ENCODE measurements at regions not wholly inside any gene's neighbourhood (a gene's known extent, or its start where the extent isn't known, plus 50 kb on each side); places are given as distances from the start of the nearest gene placed in this dataset.
A peak's percentile ranks its signal among the peaks of the same experiment; 100 is the strongest.

GRCh38 chr14:89543425-89543790, 126.4 kb upstream of the FOXN3 start:
- intact Hi-C loops (cut with DNase I), result no loop called here
- peak in 1 of 4 donors; percentile 29 for DNase-seq
- no peak for ATAC-seq
- no peaks in the 10 kb centered on the region for H3K36me3 ChIP-seq
- no peaks in the 10 kb centered on the region for H3K27me3 ChIP-seq
- no peaks in the 10 kb centered on the region for H3K4me1 ChIP-seq
- TF ChIP-seq, protein P1, sequence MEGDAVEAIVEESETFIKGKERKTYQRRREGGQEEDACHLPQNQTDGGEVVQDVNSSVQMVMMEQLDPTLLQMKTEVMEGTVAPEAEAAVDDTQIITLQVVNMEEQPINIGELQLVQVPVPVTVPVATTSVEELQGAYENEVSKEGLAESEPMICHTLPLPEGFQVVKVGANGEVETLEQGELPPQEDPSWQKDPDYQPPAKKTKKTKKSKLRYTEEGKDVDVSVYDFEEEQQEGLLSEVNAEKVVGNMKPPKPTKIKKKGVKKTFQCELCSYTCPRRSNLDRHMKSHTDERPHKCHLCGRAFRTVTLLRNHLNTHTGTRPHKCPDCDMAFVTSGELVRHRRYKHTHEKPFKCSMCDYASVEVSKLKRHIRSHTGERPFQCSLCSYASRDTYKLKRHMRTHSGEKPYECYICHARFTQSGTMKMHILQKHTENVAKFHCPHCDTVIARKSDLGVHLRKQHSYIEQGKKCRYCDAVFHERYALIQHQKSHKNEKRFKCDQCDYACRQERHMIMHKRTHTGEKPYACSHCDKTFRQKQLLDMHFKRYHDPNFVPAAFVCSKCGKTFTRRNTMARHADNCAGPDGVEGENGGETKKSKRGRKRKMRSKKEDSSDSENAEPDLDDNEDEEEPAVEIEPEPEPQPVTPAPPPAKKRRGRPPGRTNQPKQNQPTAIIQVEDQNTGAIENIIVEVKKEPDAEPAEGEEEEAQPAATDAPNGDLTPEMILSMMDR (IDR thresholded peaks at IDR 0.05), result no peak
- H3K27ac ChIP-seq, result no peak overlapping the region
- no peaks in the 10 kb centered on the region for H3K9me3 ChIP-seq
- no peak overlapping the region for H3K4me3 ChIP-seq

DNA sequence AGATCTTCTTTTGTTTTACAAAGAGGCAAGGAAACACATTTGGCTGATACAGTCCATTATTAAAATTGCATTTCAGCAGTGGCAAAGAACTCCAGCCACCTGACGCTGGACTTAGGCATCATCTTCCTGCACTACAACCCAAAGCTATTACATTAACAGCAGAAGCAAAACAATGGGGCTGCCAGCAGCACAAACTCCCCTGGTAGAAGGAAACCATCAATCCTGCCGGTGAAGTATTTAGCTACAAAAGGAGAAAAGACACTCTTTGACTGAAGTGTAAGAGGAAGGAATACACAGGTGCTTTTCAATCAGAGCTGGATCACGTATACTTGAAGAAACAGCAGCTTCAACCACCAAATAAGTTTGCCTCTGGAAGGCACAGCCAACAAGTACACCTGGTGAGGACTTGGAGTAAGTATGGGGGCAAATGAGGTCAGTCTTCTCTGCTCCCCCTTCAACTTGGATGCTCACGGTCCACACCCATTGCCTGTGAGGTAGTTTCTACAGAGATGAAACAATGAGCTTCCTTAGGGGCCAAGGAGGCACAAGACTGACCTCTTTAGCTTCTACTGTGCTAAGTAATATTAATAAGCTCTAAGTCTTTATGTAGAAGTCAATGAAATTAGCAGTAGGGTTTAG, 125.9 kb upstream of the FOXN3 start:
- ATAC-seq, result no peak
- intact Hi-C loops (cut with DNase I), result no loop called here

GRCh38 chr14:89540830-89541470, 123.9 kb upstream of the FOXN3 start:
- Histone ChIP-seq H3K4me1 (no peaks in the 10 kb centered on the region), H3K9me3 (no peaks in the 10 kb centered on the region), H3K27me3 (no peaks in the 10 kb centered on the region), H3K27ac (no peak overlapping the region), H3K36me3 (no peaks in the 10 kb centered on the region), H3K4me3 (no peak overlapping the region)
- DNase-seq, result no peak
- ATAC-seq, result no peak
- intact Hi-C loops (cut with DNase I), result no loop called here
- TF ChIP-seq, protein P1 (IDR thresholded peaks at IDR 0.05), result no peak

More for the DNA sequence above, 125.9 kb upstream of the FOXN3 start:
- Histone ChIP-seq H3K36me3 (no peaks in the 10 kb centered on the region), H3K9me3 (no peaks in the 10 kb centered on the region), H3K27me3 (no peaks in the 10 kb centered on the region), H3K27ac (no peak overlapping the region), H3K4me1 (no peaks in the 10 kb centered on the region), H3K4me3 (no peak overlapping the region)
- TF ChIP-seq, protein P1 (IDR thresholded peaks at IDR 0.05), result no peak
- no peak for DNase-seq

DNA sequence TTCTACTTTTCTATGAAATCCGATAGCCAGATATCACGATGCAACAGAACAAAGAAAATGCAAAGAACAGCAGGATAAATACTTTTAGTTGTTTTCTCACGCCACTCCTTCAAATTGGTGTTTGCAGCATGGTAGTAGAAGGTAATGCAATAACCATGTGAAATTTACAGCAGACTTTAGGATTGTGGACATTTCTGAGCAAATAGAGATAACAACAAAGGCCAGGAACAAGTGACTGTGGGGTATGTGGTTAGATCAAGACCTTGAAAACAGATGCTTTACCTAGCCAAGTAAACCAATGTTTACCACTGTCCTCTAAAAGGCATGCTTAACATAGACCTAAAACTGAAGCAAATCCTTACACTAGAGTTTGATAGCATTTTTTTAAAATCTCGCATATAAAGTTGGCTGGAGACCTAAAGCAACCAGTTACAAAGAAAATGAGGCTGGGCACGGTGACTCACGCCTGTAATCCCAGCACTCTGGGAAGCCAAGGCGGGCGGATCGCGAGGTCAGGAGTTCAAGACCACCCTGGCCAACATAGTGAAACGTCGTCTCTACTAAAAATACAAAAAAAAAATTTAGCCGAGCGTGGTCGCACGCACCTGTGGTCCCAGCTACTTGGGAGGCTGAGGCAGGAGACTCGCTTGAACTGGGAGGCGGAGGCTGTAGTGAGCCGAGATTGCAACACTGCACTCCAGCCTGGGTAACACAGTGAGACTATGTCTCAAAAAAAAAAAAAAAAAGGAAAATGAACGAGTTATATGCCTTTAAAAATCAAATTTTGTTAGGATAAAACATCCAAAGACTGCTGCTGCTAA, 123.2 kb upstream of the FOXN3 start:
- H3K4me3 ChIP-seq, result no peak overlapping the region
- no peaks in the 10 kb centered on the region for H3K36me3 ChIP-seq
- no peak for DNase-seq
- H3K9me3 ChIP-seq, result no peaks in the 10 kb centered on the region
- no peaks in the 10 kb centered on the region for H3K4me1 ChIP-seq
- intact Hi-C loops (cut with DNase I), result no loop called here
- TF ChIP-seq, protein P1 (IDR thresholded peaks at IDR 0.05), result no peak
- no peaks in the 10 kb centered on the region for H3K27me3 ChIP-seq
- no peak for ATAC-seq
- H3K27ac ChIP-seq, result no peak overlapping the region

DNA sequence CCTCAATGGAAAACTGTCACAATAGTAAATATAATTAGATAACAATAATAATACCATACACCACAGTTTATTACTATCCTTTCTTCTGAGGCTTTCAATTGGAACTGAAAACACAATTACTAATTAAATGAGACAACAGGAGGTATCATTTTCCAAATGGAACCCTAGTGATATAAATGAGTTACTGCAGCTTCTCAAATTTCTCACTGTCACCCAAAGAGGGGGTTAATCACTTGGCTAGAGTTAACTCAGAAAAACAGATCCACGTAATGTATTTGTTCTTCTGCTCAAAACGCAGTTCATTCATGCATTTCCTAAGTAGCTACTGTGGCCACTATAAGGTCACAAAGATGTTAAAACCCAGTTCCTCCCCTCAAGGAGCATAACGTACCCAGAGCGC, 120.9 kb upstream of the FOXN3 start:
- Histone ChIP-seq H3K36me3 (no peaks in the 10 kb centered on the region), H3K27me3 (no peaks in the 10 kb centered on the region), H3K4me3 (no peak overlapping the region), H3K9me3 (no peaks in the 10 kb centered on the region), H3K4me1 (no peaks in the 10 kb centered on the region), H3K27ac (no peak overlapping the region)
- TF ChIP-seq, protein P1 (IDR thresholded peaks at IDR 0.05), result no peak
- intact Hi-C loops (cut with DNase I), result no loop called here
- DNase-seq, result no peak
- no peak for ATAC-seq

Data from left lung (tissue), 4 donors.